Activated naive CD4-positive, alpha-beta T cell treated with Interleukin-2 at 50 U/mL for 16 hours (primary cell): ENCODE measurements at regions not wholly inside any gene's neighbourhood (a gene's known extent, or its start where the extent isn't known, plus 50 kb on each side); places are given as distances from the start of the nearest gene placed in this dataset.

Experiments
- DNase-seq: peaks from one replicate; pipeline ENCODE4 v3.0.0-alpha.2; 2020

DNA sequence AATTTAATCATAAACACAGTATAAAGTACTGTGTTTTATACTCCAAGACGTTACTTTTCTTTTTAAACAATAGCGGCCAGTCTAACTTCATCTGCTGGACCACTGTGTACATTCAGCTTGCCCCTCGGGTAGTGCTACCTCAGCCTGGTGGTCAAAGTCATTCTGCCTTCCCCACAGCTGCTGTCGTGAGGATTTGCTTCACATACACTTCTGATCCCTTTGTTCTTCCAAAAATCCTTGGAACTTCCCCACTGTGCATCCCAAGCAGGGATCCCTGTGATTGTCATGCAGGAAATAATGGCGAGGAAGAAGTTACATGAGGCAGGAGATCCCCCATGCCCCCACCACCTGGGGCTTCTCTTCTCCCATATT, 234.9 kb upstream of the STARD13 start:
- no peak for DNase-seq

DNA sequence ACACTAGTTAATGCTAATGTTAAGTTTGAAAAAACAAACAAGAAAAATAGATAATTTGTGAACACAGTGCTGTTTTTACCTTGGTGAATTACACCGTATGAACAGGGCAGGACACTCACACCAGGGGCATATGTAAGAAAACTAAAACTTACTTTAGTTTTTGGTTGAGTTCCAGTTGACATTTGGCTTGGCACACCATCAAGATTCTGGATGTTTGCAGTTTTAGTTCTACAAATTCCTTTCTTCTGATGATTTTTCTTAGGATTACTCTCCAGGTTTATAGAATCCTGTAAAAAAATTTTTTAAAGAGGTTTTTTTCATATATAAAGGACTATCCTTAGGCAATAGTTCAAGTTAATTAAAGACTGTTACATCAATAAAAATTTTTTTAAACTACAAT, 238.5 kb upstream of the STARD13 start:
- no peak for DNase-seq

DNA sequence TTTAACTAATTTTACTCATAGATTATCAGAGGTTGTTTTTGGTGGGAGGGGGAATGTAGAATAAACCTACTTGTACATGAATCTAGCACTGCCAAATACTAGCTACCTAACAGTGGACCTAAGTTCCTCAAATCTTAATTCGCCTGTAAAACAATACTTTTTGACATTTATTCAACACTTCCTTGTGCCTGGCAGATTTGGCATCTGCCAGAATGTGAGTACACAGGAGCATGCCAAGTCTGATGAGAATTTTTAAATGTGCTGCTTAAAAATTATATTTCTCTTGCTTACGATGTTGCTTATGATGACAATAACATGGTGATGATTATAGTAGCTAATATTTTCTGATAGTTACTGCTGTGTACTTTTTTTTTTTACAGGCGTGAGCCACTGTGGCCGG, 240.2 kb upstream of the STARD13 start:
- no peak for DNase-seq

DNA sequence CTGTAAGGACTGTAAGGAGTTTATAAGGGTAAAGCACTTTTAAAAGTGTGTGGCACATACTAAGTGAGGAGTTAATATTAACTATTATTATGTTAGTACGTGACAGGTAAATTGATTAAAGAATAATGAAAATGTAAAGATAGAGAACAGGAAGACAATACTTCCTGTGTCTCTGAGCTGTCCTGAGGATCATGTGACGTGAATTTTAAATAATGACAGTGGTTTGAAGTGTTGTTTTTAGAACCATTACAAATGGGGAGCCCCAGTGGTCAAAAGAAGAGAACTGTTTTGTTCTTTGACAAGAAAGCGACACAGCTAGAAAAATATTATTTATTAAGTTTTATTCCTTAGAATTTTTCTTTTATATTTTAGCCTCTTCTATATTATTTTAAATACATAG, 241.2 kb upstream of the STARD13 start:
- DNase-seq, result no peak

DNA sequence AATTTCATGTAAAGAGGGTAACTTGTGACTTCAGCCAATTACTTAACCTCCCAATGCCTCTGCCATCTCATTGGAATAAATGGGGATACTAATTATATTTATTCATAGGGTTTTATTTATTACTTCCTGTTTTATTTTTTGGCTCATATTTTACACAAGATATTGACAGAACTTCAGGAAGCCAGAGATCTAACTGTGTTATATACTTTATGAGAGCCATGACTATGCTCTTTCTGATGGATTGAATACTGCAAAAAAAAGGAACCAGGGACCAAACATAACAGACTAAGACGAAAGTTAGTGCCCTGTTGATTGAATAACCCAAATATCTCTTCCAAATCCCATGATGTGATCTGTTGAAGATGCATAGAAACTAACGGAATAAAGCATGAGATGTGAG, 243.3 kb upstream of the STARD13 start:
- DNase-seq, result no peak

DNA sequence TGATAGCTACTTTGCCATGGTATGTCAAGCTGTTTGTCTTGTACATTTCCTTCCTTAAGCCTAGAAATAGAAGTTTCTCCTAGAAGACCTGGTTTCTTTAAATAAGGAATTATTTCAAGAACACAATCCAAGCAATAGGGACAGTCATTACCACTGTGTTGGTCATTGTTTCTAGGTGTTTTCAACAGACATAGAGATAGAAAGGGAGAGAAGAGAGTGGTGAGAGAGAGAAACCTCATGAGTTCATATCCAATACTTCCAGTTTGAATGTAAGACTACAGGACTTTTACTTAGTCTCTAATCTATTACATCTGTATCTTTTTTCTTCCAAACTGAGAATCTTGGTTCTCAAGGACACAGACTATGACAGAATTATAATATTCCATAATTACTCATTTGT, 245.9 kb upstream of the STARD13 start:
- no peak for DNase-seq

DNA sequence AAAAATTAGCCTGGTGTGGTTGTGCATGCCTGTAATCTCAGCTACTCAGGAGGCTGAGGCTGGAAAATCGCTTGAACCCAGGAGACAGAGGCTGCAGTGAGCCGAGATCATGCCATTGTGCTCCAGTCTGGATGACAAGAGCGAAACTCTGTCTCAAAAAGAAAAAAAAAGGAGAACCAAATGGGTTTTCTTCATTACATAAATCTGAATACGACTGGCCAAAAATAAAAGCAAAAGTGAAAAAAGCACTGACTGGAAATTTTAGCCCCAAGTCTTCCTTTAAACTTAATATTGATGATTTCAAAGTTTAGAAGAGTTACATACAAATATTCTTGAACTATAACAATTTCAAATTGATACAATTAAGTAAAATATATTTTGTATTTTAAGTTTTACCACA, 249.5 kb upstream of the STARD13 start:
- no peak for DNase-seq

DNA sequence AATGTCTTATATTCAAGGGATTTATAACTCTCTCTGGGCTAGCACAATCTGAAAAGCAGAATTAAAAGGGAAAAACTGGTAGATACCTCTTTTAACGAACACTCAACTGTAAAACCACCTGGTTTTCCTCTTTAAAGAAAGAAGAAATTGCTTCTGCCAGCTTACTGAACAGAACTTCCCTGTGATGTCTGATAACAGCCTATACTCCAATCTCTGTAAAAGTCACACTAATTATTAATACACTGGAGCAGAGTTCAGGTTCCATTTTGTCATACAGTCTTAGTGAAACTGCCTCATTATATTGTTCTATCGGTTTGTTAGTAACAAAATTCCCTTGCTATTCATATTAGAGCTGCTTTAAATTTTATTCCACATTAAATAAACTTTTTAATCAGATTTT, 251.0 kb upstream of the STARD13 start:
- DNase-seq, result no peak

DNA sequence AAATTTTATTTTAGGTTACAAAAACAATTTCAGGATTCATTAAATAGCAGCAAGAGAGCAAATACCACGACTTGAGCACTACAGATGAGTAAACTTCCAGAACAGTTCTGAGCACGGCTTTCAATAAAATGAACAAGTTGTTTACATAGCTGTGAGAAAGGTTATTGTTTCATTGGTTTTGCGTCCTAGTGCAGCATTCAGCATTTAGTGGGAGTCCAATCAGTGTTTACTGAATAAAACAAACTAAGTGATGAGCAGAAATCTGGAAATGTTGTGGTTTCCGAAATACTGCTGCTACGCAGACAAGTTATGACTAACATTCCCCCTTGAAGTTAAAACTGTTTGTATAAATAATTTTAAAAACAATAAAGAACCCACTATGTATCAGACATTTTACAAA, 251.5 kb upstream of the STARD13 start:
- DNase-seq, result no peak

DNA sequence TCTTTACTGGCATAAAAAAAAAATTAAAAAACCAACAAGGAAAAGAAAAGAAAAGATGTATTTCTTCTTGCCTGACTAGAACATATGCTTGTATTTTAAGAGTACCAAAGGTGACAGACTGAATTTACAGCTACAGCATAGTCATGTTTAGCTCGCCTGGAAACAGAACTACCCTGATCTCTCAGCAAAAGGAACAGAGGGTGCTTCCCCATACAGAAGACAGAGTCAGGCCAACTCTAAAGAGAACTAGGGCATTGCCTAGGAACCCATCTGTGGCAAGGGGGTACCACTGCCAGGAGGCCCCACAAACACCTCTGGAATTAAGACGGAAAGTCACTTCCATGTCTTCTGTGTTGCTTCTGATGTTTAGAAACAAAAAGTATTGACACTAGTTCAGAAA, 252.1 kb upstream of the STARD13 start:
- DNase-seq, result no peak

DNA sequence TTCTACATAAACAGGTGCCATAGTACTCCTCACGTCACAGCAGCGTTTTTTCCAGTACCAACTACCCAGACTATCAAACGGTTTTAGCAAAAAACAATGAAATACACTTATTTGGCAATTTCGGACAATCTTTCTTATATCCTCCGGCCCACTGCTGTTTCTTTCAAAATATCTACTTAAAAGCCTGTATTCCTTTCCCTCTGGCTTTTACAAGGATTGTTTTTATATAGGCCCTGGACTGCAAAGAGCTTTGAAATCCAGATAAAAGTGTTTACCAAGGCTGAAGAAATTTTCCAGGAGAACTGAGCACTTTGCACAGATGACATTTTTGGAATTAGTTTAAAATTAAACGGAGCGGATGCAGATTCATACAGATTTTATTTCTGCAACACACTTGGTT, 255.9 kb upstream of the STARD13 start:
- DNase-seq, result no peak

DNA sequence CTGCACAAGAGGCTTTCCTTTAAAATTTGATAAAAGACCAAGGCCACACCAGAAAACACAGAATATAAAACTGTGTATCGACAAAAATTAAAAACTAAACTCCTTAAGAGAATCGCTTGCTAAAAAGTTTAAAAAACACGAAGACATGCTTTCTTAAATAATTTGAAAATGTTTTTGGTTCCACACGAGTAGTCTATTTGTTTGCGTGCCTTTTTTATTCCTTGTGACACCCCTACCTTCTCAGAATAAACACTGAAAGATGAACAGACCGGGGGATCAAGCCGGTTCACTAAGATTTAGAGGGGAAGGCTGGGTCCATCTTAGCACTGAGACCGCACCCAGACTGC, 256.4 kb upstream of the STARD13 start:
- no peak for DNase-seq

DNA sequence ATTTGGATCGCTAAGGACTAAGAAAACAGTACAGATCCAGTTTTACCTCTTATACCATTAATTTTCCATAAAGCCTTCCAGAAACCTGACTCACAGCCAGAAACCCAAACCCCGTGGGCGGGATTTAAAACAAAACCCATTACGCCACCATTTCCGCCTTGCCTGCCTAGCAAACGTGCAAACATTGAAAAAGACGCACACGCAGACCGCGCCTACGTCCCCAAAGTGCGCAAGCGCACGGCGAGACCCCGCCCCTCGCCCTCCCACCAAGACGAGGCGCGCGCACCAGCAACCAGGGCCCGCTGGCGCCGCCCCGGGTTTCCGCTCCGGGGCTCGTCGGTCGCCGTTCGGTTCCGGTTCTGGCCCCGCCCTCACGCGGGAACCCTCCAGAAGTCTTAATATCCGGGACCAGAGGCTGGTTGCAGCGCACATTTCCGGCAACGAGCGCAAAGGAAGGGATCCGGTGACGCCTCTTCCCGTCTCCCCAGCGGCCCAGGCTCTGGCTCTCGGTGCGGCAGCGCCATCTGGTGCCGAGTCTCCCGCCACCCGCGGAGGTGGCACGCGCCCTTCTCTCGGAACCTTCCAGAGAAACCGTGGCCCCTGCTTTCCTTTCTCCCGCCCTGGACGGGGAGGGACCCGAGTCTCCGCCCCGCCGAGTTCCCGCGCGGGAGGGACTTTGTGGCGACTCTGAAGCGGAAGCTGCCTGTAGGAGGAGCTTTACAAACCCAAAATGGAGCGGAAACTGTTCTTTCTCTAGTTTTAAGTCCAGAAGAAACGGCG, 256.9 kb upstream of the STARD13 start:
- DNase-seq, result peak; percentile 99

DNA sequence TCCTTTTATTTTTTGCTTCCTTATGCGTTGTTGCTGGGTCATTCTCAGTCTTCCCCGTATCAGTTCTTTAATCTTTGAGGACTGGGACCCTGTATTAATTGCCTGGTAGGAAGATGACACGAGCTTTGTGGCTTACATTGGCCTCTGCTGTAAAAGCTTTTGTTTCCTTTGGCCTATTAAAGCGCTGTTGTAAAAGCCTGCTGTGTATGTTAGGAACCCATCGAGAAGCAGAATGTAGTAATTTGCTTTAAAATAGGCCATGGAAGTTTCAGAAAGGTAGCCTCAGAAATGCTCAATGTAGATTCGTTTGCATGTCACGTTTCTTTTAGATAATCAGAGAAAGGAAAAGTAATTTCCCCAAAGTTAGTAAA, 257.5 kb upstream of the STARD13 start:
- DNase-seq, result no peak

DNA sequence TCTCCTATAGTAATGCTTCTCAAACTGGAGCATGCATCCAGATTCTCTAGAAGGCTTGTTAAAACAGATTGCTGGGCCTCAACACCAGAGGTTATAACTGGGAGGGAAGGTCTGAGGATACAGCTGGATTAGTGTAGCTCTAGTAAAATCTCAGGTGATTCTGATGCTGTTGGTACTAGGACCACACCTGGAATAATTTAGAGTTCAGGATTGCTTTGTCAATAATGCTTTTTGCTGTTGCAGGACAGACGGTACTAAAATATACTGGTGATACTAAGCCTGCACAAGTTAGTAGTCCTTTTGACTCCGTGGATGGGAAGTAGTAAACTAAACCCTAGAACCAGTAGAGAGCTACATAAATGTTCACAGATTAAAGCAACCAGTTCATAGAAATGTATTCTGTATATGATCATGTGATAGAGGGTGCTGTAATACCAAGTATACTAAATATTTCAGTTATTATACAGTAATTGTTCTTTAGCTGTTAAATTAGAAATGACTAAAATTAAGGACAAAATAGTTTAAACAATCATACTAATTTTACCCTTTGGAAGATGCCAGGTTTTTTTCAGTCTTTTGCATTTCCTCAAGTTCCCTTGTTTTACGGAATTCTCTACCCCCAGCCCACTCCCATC, 258.2 kb upstream of the STARD13 start:
- DNase-seq, result no peak

DNA sequence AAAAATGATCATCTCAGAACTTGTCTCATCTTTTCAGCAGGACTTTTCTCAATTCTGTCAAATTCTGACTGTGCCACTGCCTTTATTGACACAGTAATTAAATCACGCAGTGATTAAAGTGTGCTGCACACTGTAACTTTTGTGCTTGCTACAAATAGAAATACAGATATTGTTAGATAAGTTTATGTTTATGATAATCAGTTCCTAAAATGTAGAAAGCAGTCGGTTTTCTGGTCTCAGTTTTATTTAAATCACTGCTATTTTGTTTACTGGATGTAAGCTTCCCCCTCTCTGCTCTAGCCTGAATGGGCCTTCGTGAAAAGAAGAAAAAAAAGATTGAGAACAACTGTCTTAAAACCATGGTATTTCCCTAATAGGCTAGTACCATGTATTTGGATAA, 258.8 kb upstream of the STARD13 start:
- DNase-seq, result no peak

DNA sequence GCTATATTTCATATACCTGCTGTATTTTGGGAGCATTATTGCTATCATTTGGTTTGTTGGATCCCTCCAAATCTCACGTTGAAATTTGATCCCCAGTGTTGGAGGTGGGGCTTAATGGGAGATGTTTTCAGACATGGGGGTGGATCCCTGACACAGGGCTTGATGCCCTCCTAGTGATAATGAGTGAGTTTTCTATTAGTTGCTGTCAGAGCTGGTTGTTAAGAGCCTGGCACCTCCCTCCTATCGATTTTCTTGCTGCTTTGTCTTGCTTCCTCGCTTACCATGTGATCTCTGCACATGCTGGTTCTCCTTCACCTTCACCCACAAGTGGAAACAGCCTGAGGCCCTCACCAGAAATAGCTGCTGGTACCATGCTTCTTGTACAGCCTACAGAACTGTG, 259.9 kb upstream of the STARD13 start:
- no peak for DNase-seq

DNA sequence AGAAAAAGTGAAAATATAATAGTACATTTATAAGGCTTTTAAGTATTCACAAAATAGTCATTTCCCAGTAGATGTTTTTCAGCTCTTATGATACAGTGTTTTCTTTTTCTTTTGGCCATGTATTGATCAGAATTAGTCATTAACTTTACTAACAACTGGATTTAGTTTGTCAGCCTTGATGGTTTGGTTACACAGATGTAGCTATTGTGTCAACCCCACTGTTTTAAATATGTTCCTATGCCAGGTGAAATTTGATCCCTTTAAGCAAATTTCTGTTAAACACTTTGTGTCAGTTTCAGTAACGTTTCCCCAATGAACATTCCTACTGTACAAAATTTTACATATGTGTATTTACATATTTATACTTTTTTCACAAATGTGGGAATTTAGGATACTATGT, 261.5 kb upstream of the STARD13 start:
- no peak for DNase-seq

DNA sequence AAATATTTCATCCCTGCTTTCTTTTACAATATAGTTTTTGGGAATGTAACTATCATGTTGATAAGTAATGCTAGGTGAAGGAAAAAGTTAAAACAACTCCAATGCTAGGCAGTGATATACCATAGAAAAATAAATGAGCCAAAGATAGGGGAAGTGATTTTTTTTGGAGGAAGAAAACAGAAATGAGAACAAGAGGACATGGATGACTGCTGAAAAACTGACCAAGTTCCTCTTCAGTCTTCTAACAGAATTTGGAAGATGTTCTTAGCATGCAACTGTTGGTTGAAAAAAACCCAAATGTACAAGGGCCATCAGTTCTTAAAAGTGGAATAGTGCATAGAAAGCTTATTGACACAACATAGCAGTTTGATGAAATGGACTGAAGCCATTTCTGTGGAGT, 262.5 kb upstream of the STARD13 start:
- DNase-seq, result no peak

DNA sequence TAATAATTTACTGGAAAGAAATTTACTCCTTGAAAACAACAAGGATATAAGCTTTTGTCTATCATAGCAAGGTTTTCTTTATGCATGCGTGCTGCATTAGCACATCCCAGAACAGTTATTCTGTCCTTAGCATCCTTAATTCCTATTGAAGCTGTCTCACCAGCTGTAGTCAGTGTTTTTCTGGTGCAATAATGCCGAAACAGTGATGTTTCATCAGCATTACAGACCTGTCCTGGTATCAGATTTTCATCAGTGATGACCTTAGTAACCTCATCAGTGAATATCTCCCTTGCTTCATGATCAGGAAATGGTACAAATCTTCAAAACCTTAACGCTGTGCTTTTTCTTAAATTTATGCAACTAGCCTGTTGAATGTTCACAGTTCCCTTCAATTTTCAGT, 264.7 kb upstream of the STARD13 start:
- DNase-seq, result no peak

DNA sequence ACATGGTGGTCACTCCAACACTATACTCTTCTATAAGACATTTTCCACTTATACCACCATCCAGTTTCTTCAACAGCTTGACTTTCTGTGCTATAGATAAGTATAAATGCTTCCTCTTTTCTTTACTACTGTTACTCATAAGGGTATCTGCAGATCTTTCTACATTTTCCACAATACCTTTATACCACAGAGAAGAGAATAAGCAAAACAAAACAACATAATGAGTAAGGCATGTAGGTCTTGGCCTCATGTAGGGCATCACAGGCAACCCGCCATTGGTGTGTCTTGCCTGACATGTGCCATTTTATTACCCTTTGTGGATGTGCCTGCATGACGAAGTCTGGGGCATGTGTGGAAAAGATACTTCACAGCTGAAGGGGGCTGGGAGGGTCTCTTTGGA, 265.3 kb upstream of the STARD13 start:
- DNase-seq, result no peak

DNA sequence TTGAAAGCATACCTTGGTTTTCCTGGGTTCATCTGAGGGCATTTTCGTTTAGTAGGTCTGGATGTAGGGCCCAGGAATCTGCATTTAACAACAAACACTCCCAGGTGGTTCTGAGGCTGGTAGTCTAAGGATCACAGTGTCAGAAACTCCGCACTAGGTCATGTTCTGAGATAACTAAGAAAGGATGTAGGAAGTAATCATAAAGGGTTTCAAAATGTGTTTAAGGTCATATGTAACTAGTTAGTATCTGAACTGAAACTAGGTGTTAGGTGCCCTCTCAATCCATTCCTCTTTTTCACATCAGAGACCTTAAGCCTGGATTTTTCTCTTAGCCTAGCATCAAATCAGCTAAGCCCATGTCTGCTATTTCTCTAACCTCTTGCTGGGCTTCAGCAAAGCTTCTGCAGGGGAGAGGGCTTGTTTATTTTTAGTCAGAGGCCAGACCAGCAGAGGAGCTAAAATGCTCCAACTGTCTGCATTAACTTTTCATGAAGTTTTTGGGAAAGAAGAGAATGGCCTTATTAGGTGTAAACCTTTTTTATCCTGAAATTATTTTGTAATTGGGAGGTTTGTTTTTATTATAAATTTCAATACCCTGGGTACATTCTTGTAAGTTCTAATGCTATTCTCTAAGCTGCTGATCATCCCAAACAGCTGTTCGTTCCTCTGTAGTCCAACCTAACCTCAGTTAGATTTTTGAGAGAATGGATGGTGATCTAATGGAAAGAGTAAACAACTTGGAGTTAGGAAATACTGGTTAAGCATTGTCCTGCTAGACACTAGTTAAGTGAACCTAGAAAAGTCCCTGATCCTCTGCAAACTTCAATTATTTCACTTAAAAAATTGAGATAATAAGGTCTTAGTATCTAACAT, 262.8 kb upstream of the RFC3 start:
- DNase-seq, result no peak

DNA sequence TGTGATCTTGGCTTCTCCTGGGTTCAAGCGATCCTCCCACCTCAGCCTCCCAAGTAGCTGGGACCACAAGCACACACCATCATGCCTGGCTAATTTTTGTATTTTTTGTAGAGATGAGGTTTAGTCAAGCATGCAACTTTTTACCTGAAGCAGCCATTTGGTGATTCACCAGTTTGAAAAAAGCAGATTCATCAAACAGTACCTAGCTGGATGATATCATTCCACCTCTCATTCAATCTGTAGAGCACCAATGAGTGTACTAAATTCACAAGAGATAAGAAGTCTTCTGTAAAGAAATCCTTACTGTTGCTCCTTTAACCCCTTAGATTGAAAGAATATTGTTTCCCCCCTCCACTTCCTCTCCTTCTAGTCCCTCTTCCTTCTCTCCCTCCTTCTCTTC, 261.1 kb upstream of the RFC3 start:
- DNase-seq, result no peak

DNA sequence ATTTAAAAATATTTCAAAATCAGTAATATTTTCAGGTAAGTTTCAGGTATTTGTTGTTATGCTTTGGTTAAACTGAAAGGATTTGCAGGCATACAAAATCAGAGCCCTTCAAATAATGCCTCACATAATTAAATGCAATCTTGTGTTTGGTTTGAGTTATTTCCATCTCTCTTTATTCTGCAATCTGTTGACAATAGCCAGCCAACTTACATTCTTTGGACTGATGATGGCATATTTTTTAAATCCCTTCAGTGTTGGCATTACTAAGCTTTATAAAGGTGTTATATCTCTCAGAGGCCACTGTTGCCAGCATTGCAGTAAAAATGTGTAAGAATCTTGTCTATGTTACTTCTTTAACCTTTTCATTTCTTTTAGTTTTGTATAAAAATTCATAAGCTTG, 257.2 kb upstream of the RFC3 start:
- no peak for DNase-seq
